ENCODE measurements at regions not wholly inside any gene's neighbourhood (a gene's known extent, or its start where the extent isn't known, plus 50 kb on each side); places are given as distances from the start of the nearest gene placed in this dataset.
A peak's percentile ranks its signal among the peaks of the same experiment; 100 is the strongest.

GRCh38 chr13:24081387-24081786 lies 79.1 kb upstream of the SPATA13 start:
- Mint-ChIP-seq H3K27me3 (ENCODE audit: low read depth) (peaks cover 10% of the 10 kb centered on the region), H3K9me3 (no peaks in the 10 kb centered on the region), H3K4me1 (peaks cover 42% of the 10 kb centered on the region), H3K36me3 (ENCODE audit: low read depth) (no peaks in the 10 kb centered on the region), H3K4me3 (no peak overlapping the region), H3K27ac (peak overlapping the region in 2 of 3 experiments; percentile 64 to 85)
- no peak for TF ChIP-seq CTCF (IDR thresholded peaks at IDR 0.05; ENCODE audit: unreplicated experiment in 3 of 3)

GRCh38 chr13:24083141-24083540 lies 77.4 kb upstream of the SPATA13 start:
- no peak for TF ChIP-seq CTCF (IDR thresholded peaks at IDR 0.05; ENCODE audit: unreplicated experiment in 3 of 3)
- H3K36me3 Mint-ChIP-seq (ENCODE audit: low read depth), result no peaks in the 10 kb centered on the region
- no peaks in the 10 kb centered on the region for H3K9me3 Mint-ChIP-seq
- no peak overlapping the region for H3K4me3 Mint-ChIP-seq
- H3K4me1 Mint-ChIP-seq, result peaks cover 51% of the 10 kb centered on the region
- H3K27me3 Mint-ChIP-seq (ENCODE audit: low read depth), result peaks cover 10% of the 10 kb centered on the region
- peak overlapping the region; percentile 73 to 97 (median 91) for H3K27ac Mint-ChIP-seq

- Mint-ChIP-seq H3K4me3 (peak overlapping the region in 1 of 3 experiments; percentile 28), H3K27ac (peak overlapping the region; percentile 73 to 97 (median 91)), H3K4me1 (peaks cover 55% of the 10 kb centered on the region), H3K27me3 (ENCODE audit: low read depth) (peaks cover 10% of the 10 kb centered on the region), H3K9me3 (no peaks in the 10 kb centered on the region), H3K36me3 (ENCODE audit: low read depth) (no peaks in the 10 kb centered on the region)
- TF ChIP-seq CTCF (IDR thresholded peaks at IDR 0.05; ENCODE audit: unreplicated experiment in 3 of 3), result no peak
These were observed 76.6 kb upstream of the SPATA13 start for GRCh38 chr13:24083722-24084421.

GRCh38 chr13:24085662-24086061 lies 74.9 kb upstream of the SPATA13 start:
- peak overlapping the region in 2 of 3 experiments; percentile 5 to 13 for H3K4me3 Mint-ChIP-seq
- no peaks in the 10 kb centered on the region for H3K36me3 Mint-ChIP-seq (ENCODE audit: low read depth)
- peak overlapping the region; percentile 81 to 97 (median 91) for H3K27ac Mint-ChIP-seq
- H3K9me3 Mint-ChIP-seq, result no peaks in the 10 kb centered on the region
- no peak for TF ChIP-seq CTCF (IDR thresholded peaks at IDR 0.05; ENCODE audit: unreplicated experiment in 3 of 3)
- peaks cover 43% of the 10 kb centered on the region for H3K4me1 Mint-ChIP-seq
- H3K27me3 Mint-ChIP-seq (ENCODE audit: low read depth), result peaks cover 10% of the 10 kb centered on the region

GRCh38 chr13:24086642-24087041 lies 73.9 kb upstream of the SPATA13 start:
- no peaks in the 10 kb centered on the region for H3K9me3 Mint-ChIP-seq
- peaks cover 10% of the 10 kb centered on the region for H3K27me3 Mint-ChIP-seq (ENCODE audit: low read depth)
- no peak for TF ChIP-seq CTCF (IDR thresholded peaks at IDR 0.05; ENCODE audit: unreplicated experiment in 3 of 3)
- peak overlapping the region; percentile 81 to 97 (median 91) for H3K27ac Mint-ChIP-seq
- H3K4me1 Mint-ChIP-seq, result peaks cover 43% of the 10 kb centered on the region
- peak overlapping the region in 1 of 3 experiments; percentile 27 for H3K4me3 Mint-ChIP-seq
- H3K36me3 Mint-ChIP-seq (ENCODE audit: low read depth), result no peaks in the 10 kb centered on the region
